ENCODE measurements at regions not wholly inside any gene's neighbourhood (a gene's known extent, or its start where the extent isn't known, plus 50 kb on each side); places are given as distances from the start of the nearest gene placed in this dataset.

- TF ChIP-seq CTCF (conservative IDR thresholded peaks at IDR 0.05 in 1 of 2, IDR thresholded peaks at IDR 0.05 in 1 of 2; ENCODE audit: low read depth in 1 of 2, low read length in 2 of 2) = no peak
- no peak for TF ChIP-seq EZH2 (IDR thresholded peaks at IDR 0.05; ENCODE audit: low read length, missing control alignments)
Measured at GRCh38 chr15:96978937-96979473, 648.5 kb downstream of the NR2F2 start.

Data from fibroblast of lung (primary cell).